ENCODE measurements at regions not wholly inside any gene's neighbourhood (a gene's known extent, or its start where the extent isn't known, plus 50 kb on each side); places are given as distances from the start of the nearest gene placed in this dataset.

- H3K4me3 ChIP-seq (replicated peaks; ENCODE audit: low read depth, low read length), result no peak overlapping the region
- no peak for TF ChIP-seq CTCF (IDR thresholded peaks at IDR 0.05; ENCODE audit: low read length, missing control alignments)
- DNase-seq (ENCODE audit: low read depth), result no peak
These were observed 63.1 kb upstream of the LIN7A start for GRCh38 chr12:81000831-81001230.

GRCh38 chr12:80988986-80989385 lies 51.3 kb upstream of the LIN7A start:
- TF ChIP-seq CTCF (IDR thresholded peaks at IDR 0.05; ENCODE audit: low read length, missing control alignments), result no peak
- H3K4me3 ChIP-seq (replicated peaks; ENCODE audit: low read depth, low read length), result no peak overlapping the region
- peak; percentile 7 for DNase-seq (ENCODE audit: low read depth)

Measured in fibroblast of pulmonary artery (primary cell).